ENCODE measurements at regions not wholly inside any gene's neighbourhood (a gene's known extent, or its start where the extent isn't known, plus 50 kb on each side); places are given as distances from the start of the nearest gene placed in this dataset.

DNA sequence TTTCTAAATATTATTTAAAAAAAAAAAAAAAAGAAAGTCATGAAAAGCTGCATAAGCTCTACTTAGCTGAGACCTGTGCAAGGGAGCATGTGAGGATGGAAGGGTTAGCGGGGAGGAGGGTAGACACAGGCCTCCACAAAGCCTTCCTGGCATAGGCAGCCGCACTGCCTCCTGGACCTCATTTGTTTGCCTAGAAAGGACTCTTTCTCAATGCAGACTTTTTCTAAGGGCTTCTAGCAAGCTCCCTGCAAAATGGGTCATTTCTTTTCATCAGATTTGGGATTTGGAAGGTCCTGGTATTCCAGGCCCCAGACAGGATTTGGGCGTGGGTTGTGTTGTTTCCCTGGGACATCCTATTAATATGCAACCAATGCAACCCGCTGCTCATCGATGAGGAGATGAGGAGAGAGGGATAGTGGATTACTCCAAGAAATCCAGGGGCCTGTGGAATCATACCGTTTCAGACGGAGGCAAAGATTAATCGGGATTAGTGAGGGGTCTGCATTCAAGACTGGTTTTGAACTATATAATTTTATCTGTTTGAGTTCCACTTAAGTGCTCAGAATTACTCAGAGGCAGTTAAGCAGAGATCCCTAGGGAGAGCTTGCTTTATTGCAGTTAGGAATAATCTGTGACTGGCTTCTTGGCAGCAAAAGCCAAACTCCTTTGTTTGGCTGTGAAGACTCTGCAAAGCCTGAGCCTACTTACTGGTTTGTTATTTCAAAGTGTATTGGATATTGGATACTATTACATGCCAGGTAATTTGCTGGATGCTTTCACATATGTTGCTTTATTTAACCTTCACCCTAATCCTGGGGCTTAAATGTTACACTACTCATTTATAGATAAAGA, 106.9 kb upstream of the NAV2 start:
- Histone ChIP-seq H3K79me2 (replicated peaks; ENCODE audit: insufficient read depth, low read length) (no peaks in the 10 kb centered on the region), H3K9ac (ENCODE audit: low read length) (no peak overlapping the region), H3K27ac (ENCODE audit: low read length) (peak overlapping the region; percentile 13), H3K4me2 (ENCODE audit: low read length) (no peak overlapping the region), H2AFZ (ENCODE audit: low read depth, low read length) (no peak overlapping the region), H3K9me3 (ENCODE audit: low read length) (peaks cover 2% of the 10 kb centered on the region), H3K9me2 (ENCODE audit: insufficient read depth, low read length) (no peaks in the 10 kb centered on the region), H3K4me3 (ENCODE audit: low read length) (no peak overlapping the region), H3F3A (ENCODE audit: insufficient read depth, low read length, poor library complexity, severe bottlenecking) (no peaks in the 10 kb centered on the region), H3K36me3 (ENCODE audit: insufficient read depth, low read length) (no peaks in the 10 kb centered on the region), H3K27me3 (ENCODE audit: insufficient read depth, low read depth, low read length) (no peaks in the 10 kb centered on the region), H4K20me1 (ENCODE audit: insufficient read depth) (no peaks in the 10 kb centered on the region)
- no peak for TF ChIP-seq RAD21 (conservative IDR thresholded peaks at IDR 0.05)
- TF ChIP-seq POLR2AphosphoS5 (IDR thresholded peaks at IDR 0.05): peak; percentile 22
- no peak for TF ChIP-seq MXI1 (conservative IDR thresholded peaks at IDR 0.05; ENCODE audit: poor library complexity, severe bottlenecking)
- TF ChIP-seq, protein P1, sequence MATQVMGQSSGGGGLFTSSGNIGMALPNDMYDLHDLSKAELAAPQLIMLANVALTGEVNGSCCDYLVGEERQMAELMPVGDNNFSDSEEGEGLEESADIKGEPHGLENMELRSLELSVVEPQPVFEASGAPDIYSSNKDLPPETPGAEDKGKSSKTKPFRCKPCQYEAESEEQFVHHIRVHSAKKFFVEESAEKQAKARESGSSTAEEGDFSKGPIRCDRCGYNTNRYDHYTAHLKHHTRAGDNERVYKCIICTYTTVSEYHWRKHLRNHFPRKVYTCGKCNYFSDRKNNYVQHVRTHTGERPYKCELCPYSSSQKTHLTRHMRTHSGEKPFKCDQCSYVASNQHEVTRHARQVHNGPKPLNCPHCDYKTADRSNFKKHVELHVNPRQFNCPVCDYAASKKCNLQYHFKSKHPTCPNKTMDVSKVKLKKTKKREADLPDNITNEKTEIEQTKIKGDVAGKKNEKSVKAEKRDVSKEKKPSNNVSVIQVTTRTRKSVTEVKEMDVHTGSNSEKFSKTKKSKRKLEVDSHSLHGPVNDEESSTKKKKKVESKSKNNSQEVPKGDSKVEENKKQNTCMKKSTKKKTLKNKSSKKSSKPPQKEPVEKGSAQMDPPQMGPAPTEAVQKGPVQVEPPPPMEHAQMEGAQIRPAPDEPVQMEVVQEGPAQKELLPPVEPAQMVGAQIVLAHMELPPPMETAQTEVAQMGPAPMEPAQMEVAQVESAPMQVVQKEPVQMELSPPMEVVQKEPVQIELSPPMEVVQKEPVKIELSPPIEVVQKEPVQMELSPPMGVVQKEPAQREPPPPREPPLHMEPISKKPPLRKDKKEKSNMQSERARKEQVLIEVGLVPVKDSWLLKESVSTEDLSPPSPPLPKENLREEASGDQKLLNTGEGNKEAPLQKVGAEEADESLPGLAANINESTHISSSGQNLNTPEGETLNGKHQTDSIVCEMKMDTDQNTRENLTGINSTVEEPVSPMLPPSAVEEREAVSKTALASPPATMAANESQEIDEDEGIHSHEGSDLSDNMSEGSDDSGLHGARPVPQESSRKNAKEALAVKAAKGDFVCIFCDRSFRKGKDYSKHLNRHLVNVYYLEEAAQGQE (IDR thresholded peaks at IDR 0.05; ENCODE audit: borderline replicate concordance): peak; percentile 25

DNA sequence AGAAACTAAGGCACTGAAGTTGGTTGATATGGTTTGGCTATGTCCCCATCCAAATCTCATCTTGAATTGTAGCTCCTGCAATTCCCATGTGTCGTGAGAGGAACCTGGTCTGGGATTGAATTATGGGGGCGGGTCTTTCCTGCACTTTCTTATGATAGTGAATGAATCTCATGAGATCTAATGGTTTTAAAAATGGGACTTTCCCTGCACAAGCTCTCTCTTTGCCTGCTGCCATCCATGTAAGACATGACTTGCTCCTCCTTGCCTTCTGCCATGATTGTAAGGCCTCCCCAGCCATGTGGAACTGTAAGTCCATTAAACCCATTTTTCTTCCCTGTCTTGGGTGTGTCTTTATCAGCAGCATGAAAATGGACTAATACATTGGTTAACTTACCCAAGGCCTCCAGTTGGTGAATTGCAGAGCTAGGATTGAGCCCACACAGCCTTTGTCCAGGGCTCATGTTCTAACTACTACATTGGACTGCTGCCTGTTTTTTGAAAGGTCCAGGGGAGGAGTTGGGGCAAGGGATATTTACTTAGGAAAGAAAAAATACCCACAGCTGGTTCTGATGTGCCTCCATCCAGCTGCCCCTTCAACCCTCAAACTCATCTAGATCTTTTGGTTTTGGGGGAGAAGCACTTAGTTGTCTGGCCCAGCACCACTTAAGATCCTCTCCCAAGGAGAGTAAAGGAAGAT, 107.8 kb upstream of the NAV2 start:
- no peak overlapping the region for H3K27ac ChIP-seq (ENCODE audit: low read length)
- no peak overlapping the region for H3K4me3 ChIP-seq (ENCODE audit: low read length)
- no peaks in the 10 kb centered on the region for H3F3A ChIP-seq (ENCODE audit: insufficient read depth, low read length, poor library complexity, severe bottlenecking)
- H3K9ac ChIP-seq (ENCODE audit: low read length): no peak overlapping the region
- no peaks in the 10 kb centered on the region for H3K79me2 ChIP-seq (replicated peaks; ENCODE audit: insufficient read depth, low read length)
- TF ChIP-seq EZH2 (IDR thresholded peaks at IDR 0.05; ENCODE audit: borderline replicate concordance, insufficient read depth, low read length, poor library complexity, severe bottlenecking): no peak
- TF ChIP-seq RAD21 (conservative IDR thresholded peaks at IDR 0.05): no peak
- TF ChIP-seq SMC3 (conservative IDR thresholded peaks at IDR 0.05; ENCODE audit: poor library complexity): no peak
- no peak for TF ChIP-seq MXI1 (conservative IDR thresholded peaks at IDR 0.05; ENCODE audit: poor library complexity, severe bottlenecking)
- TF ChIP-seq, protein P2, sequence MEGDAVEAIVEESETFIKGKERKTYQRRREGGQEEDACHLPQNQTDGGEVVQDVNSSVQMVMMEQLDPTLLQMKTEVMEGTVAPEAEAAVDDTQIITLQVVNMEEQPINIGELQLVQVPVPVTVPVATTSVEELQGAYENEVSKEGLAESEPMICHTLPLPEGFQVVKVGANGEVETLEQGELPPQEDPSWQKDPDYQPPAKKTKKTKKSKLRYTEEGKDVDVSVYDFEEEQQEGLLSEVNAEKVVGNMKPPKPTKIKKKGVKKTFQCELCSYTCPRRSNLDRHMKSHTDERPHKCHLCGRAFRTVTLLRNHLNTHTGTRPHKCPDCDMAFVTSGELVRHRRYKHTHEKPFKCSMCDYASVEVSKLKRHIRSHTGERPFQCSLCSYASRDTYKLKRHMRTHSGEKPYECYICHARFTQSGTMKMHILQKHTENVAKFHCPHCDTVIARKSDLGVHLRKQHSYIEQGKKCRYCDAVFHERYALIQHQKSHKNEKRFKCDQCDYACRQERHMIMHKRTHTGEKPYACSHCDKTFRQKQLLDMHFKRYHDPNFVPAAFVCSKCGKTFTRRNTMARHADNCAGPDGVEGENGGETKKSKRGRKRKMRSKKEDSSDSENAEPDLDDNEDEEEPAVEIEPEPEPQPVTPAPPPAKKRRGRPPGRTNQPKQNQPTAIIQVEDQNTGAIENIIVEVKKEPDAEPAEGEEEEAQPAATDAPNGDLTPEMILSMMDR (IDR thresholded peaks at IDR 0.05; ENCODE audit: poor library complexity, severe bottlenecking): no peak
- TF ChIP-seq TAF1 (IDR thresholded peaks at IDR 0.05; ENCODE audit: low read depth): no peak
- no peak for TF ChIP-seq POLR2AphosphoS5 (IDR thresholded peaks at IDR 0.05)
- no peak for TF ChIP-seq EP300 (conservative IDR thresholded peaks at IDR 0.05; ENCODE audit: poor library complexity, severe bottlenecking)
- TF ChIP-seq, protein P1 (IDR thresholded peaks at IDR 0.05; ENCODE audit: borderline replicate concordance): no peak
- H3K36me3 ChIP-seq (ENCODE audit: insufficient read depth, low read length): no peaks in the 10 kb centered on the region
- no peaks in the 10 kb centered on the region for H3K27me3 ChIP-seq (ENCODE audit: insufficient read depth, low read depth, low read length)
- H3K9me3 ChIP-seq (ENCODE audit: low read length): peaks cover 2% of the 10 kb centered on the region
- H4K20me1 ChIP-seq (ENCODE audit: insufficient read depth): no peaks in the 10 kb centered on the region
- H3K4me2 ChIP-seq (ENCODE audit: low read length): no peak overlapping the region
- H3K9me2 ChIP-seq (ENCODE audit: insufficient read depth, low read length): no peaks in the 10 kb centered on the region
- no peak overlapping the region for H2AFZ ChIP-seq (ENCODE audit: low read depth, low read length)

Measured in neural cell (in vitro differentiated cells).